SK-N-SH (cell line): ENCODE measurements at regions not wholly inside any gene's neighbourhood (a gene's known extent, or its start where the extent isn't known, plus 50 kb on each side); places are given as distances from the start of the nearest gene placed in this dataset.

Source experiments
- CTCF ChIA-PET: fragments of 300-600, 350-600 bp; formaldehyde crosslinking; extraction: SDS; loops from one replicate; lab custom pipeline; 2021; lab: Yijun Ruan, JAX
- POLR2A ChIA-PET: fragments of 350-600 bp; sonication (Branson Sonifier 250); formaldehyde crosslinking; extraction: SDS; loops from one replicate; lab custom pipeline; 2020; ENCODE audit warnings: antibody characterized with exemption, inconsistent platforms; lab: Yijun Ruan, JAX
- DNase-seq: peaks from one replicate; pipeline ENCODE4 v3.0.0; 2012
- H2AFZ ChIP-seq: fragments of 200-600 bp; sonication (generic); 2 replicates; pipeline ENCODE4 v1.8.1; 2016; ENCODE audit warnings: antibody characterized with exemption, mild to moderate bottlenecking, low read depth
- H3F3A ChIP-seq: fragments of 200-600 bp; sonication (generic); replicated peaks from 2 replicates; pipeline ENCODE3; 2016; ENCODE audit warnings: antibody characterized with exemption, mild to moderate bottlenecking; ENCODE audit not compliant: insufficient read depth
- H3K27ac ChIP-seq, 2 experiments: fragments of 200-500 bp in 1 of 2; fragments of 200-600 bp in 1 of 2; sonication (Bioruptor generic) in 1 of 2; sonication (generic), shearing (Covaris generic) in 1 of 2; 2 replicates each; pipeline versions ENCODE4 v1.5.1 to v1.6.1; 2014 to 2016; ENCODE audit warnings: low read depth in 2 of 2, inconsistent platforms in 1 of 2, low read length in 1 of 2, mild to moderate bottlenecking in 1 of 2, mixed read lengths in 1 of 2
- H3K27me3 ChIP-seq: fragments of 200-600 bp; sonication (generic), shearing (Covaris generic); 2 replicates; pipeline ENCODE4 v1.6.1; 2016; ENCODE audit warnings: mixed run types; ENCODE audit not compliant: insufficient read depth
- H3K36me3 ChIP-seq, 2 experiments: fragments of 200-500 bp in 1 of 2; fragments of 200-600 bp in 1 of 2; sonication (Bioruptor generic) in 1 of 2; sonication (generic) in 1 of 2; replicated peaks in 1 of 2; 2 replicates each; pipeline versions ENCODE3 to v1.5.1; 2014 to 2016; ENCODE audit warnings: low read length in 1 of 2, mild to moderate bottlenecking in 1 of 2; ENCODE audit not compliant: insufficient read depth in 2 of 2, control insufficient read depth in 1 of 2
- H3K4me1 ChIP-seq, 2 experiments: fragments of 200-500 bp in 1 of 2; fragments of 200-600 bp in 1 of 2; sonication (Bioruptor generic) in 1 of 2; sonication (generic), shearing (Covaris generic) in 1 of 2; 2 replicates each; pipeline versions ENCODE4 v1.5.1 to v1.6.1; 2014 to 2016; ENCODE audit warnings: low read depth in 1 of 2, low read length in 1 of 2, mixed run types in 1 of 2; ENCODE audit not compliant: insufficient read depth in 2 of 2, control insufficient read depth in 1 of 2
- H3K4me2 ChIP-seq: fragments of 200-600 bp; sonication (generic), shearing (Covaris generic); 2 replicates; pipeline ENCODE4 v1.6.1; 2017; ENCODE audit warnings: mixed run types
- H3K4me3 ChIP-seq, 2 experiments: fragments of 200-500 bp in 1 of 2; fragments of 200-600 bp in 1 of 2; sonication (Bioruptor generic) in 1 of 2; sonication (generic), shearing (Covaris generic) in 1 of 2; 2 replicates each; pipeline versions ENCODE4 v1.5.1 to v1.8.1; 2014 to 2016; ENCODE audit warnings: low read depth in 2 of 2, inconsistent platforms in 1 of 2, low read length in 1 of 2, mild to moderate bottlenecking in 1 of 2, mixed read lengths in 1 of 2, moderate library complexity in 1 of 2
- H3K79me2 ChIP-seq: fragments of 200-600 bp; sonication (generic); 2 replicates; pipeline ENCODE4 v1.8.1; 2017; ENCODE audit warnings: mild to moderate bottlenecking; ENCODE audit not compliant: insufficient read depth
- H3K9ac ChIP-seq: fragments of 200-600 bp; sonication (generic); 2 replicates; pipeline ENCODE4 v1.6.1; 2017; ENCODE audit warnings: mixed run types
- H3K9me2 ChIP-seq: fragments of 200-600 bp; sonication (generic); 2 replicates; pipeline ENCODE4 v1.6.1; 2017; ENCODE audit warnings: mixed run types
- H3K9me3 ChIP-seq: fragments of 200-600 bp; sonication (generic); 2 replicates; pipeline ENCODE4 v1.6.1; 2017; ENCODE audit warnings: mixed run types, mild to moderate bottlenecking, moderate library complexity
- H4K20me1 ChIP-seq: fragments of 200-600 bp; sonication (generic); 2 replicates; pipeline ENCODE4 v1.6.1; 2017; ENCODE audit warnings: mild to moderate bottlenecking, mixed run types; ENCODE audit not compliant: insufficient read depth
- ELF1 ChIP-seq: IDR thresholded peaks from 2 replicates; pipeline ENCODE4 v1.4.0; 2012
- FOSL2 ChIP-seq: IDR thresholded peaks from 2 replicates; pipeline ENCODE4 v1.4.0; 2012; ENCODE audit warnings: low read depth, mild to moderate bottlenecking, moderate library complexity, borderline replicate concordance
- FOXM1 ChIP-seq: IDR thresholded peaks from 2 replicates; pipeline ENCODE4 v1.4.0; 2012; ENCODE audit warnings: low read depth, mild to moderate bottlenecking
- JUND ChIP-seq: IDR thresholded peaks from 2 replicates; pipeline ENCODE4 v1.4.0; 2012
- MEF2A ChIP-seq: IDR thresholded peaks from 2 replicates; pipeline ENCODE4 v1.4.0; 2012; ENCODE audit warnings: low read depth, borderline replicate concordance
- NRF1 ChIP-seq: IDR thresholded peaks from 2 replicates; pipeline ENCODE4 v1.6.1; 2012; ENCODE audit warnings: low read depth, mild to moderate bottlenecking, low read length
- RAD21 ChIP-seq: IDR thresholded peaks from 2 replicates; pipeline ENCODE4 v1.6.1; 2012; ENCODE audit warnings: mild to moderate bottlenecking, low read length
- RCOR1 ChIP-seq: fragments of 150-350 bp; IDR thresholded peaks from 2 replicates; pipeline ENCODE4 v1.6.1; 2017; ENCODE audit warnings: antibody characterized with exemption, low read length
- RXRA ChIP-seq: IDR thresholded peaks from 2 replicates; pipeline ENCODE4 v1.4.0; 2012; ENCODE audit warnings: low read depth, mild to moderate bottlenecking, borderline replicate concordance
- SIN3A ChIP-seq: IDR thresholded peaks from 2 replicates; pipeline ENCODE4 v1.6.1; 2012; ENCODE audit warnings: low read depth, mild to moderate bottlenecking, low read length, moderate library complexity, borderline replicate concordance
- TAF1 ChIP-seq: IDR thresholded peaks from 2 replicates; pipeline ENCODE4 v1.6.1; 2012; ENCODE audit warnings: low read depth, mild to moderate bottlenecking, low read length, moderate library complexity, borderline replicate concordance
- TEAD4 ChIP-seq: IDR thresholded peaks from 2 replicates; pipeline ENCODE4 v1.4.0; 2012; ENCODE audit warnings: mild to moderate bottlenecking, borderline replicate concordance; ENCODE audit not compliant: insufficient read depth
- USF2 ChIP-seq: fragments of 150-350 bp; IDR thresholded peaks from 2 replicates; pipeline ENCODE4 v1.6.1; 2017; ENCODE audit warnings: antibody characterized with exemption, low read length, low read depth, borderline replicate concordance
- YY1 ChIP-seq: IDR thresholded peaks from 2 replicates; pipeline ENCODE4 v1.4.0; 2012; ENCODE audit warnings: low read depth, mild to moderate bottlenecking
- ZBTB33 ChIP-seq: IDR thresholded peaks from 2 replicates; pipeline ENCODE4 v1.4.0; 2012; ENCODE audit warnings: low read depth, borderline replicate concordance
- WGBS: methylation state at CpG from one replicate; pipeline ENCODE4 v1.1.6; 2017; ENCODE audit warnings: low lambda C conversion rate; 5-methylcytosine and 5-hydroxymethylcytosine counted together

GRCh38 chr6:8825726-8826125 lies 390.4 kb upstream of the SLC35B3 start:
- Histone ChIP-seq H3K9ac (no peak overlapping the region), H3K4me3 (no peak overlapping the region), H3K27me3 (no peaks in the 10 kb centered on the region), H3K4me2 (no peak overlapping the region), H3K4me1 (no peaks in the 10 kb centered on the region; a peak in 1 of 4 replicates), H3F3A (no peaks in the 10 kb centered on the region), H2AFZ (no peak overlapping the region), H3K9me3 (no peaks in the 10 kb centered on the region), H4K20me1 (no peaks in the 10 kb centered on the region), H3K36me3 (no peaks in the 10 kb centered on the region), H3K9me2 (no peaks in the 10 kb centered on the region), H3K79me2 (no peaks in the 10 kb centered on the region), H3K27ac (no peak overlapping the region)
- ChIA-PET CTCF (interaction anchor here (0.8 kb wide), 1 partner anchor 18 kb away, joined by 3 read pairs; no protein-coding TSS in a partner anchor), POLR2A (no interaction called here)
- DNase-seq: no peak
- no peak for TF ChIP-seq NRF1
- TF ChIP-seq JUND: no peak
- TF ChIP-seq MEF2A: no peak
- no peak for TF ChIP-seq YY1
- TF ChIP-seq TAF1: no peak

DNA sequence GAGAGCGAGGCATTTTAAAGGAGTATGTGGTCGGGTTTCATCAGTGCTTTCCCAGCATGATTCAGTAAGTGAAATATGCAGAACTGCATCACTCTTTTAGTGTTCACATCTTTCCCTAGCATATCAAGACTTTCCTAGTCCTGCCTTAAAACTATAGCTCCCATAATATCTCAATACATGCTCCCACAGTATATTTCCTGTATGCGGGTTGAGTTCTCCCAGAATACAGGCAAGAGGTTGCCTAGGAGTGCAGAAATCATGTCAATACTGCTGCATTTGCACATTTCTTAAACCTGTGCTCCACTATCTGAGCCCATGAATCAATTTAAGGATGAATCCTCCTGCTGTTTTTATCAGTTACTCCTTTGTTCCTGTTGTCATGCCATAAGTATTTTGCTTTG lies 386.6 kb upstream of the SLC35B3 start:
- CTCF ChIA-PET: no interaction called here
- TF ChIP-seq SIN3A (no peak), ELF1 (no peak), ZBTB33 (no peak), RAD21 (no peak), FOXM1 (no peak), TEAD4 (no peak), JUND (no peak), TAF1 (no peak), RCOR1 (no peak), RXRA (no peak), FOSL2 (no peak), USF2 (no peak)
- H3K9me3 ChIP-seq: no peaks in the 10 kb centered on the region
- no peaks in the 10 kb centered on the region for H3K36me3 ChIP-seq
- no peak overlapping the region for H3K4me2 ChIP-seq
- POLR2A ChIA-PET: no interaction called here
- WGBS: 15% methylated on average over 3 of the region's 3 CpGs
- no peak overlapping the region for H3K4me3 ChIP-seq
- H3K79me2 ChIP-seq: no peaks in the 10 kb centered on the region
- H3K27ac ChIP-seq: no peak overlapping the region
- H4K20me1 ChIP-seq: no peaks in the 10 kb centered on the region
- DNase-seq: no peak
- H3K9me2 ChIP-seq: no peaks in the 10 kb centered on the region
- no peaks in the 10 kb centered on the region for H3K4me1 ChIP-seq
- no peak overlapping the region for H3K9ac ChIP-seq
- no peak overlapping the region for H2AFZ ChIP-seq
- H3F3A ChIP-seq: no peaks in the 10 kb centered on the region
- no peaks in the 10 kb centered on the region for H3K27me3 ChIP-seq
